ENCODE measurements at regions not wholly inside any gene's neighbourhood (a gene's known extent, or its start where the extent isn't known, plus 50 kb on each side); places are given as distances from the start of the nearest gene placed in this dataset.
"Not testable (repeated sequence)": the region's sequence is repeated elsewhere in the genome, so short reads cannot be mapped to it uniquely, and the experiment has no call there.

GRCh38 chr9:6135780-6136179, 79.8 kb upstream of the IL33 start:
- Mint-ChIP-seq H3K36me3 (ENCODE audit: low read depth) (peaks cover 15% of the 10 kb centered on the region; the same call in 2 of the 3 replicates), H3K4me3 (peak overlapping the region; percentile 29; the same call in 1 of the 3 replicates), H3K27ac (peak overlapping the region; percentile 87), H3K9me3 (peaks cover 21% of the 10 kb centered on the region)
- not testable (repeated sequence) for H3K4me1 ChIP-seq (ENCODE audit: insufficient read depth); H3K27ac ChIP-seq (ENCODE audit: low read depth); H3K27me3 ChIP-seq (ENCODE audit: insufficient read depth); H2AFZ ChIP-seq; H4K20me1 ChIP-seq (replicated peaks; ENCODE audit: insufficient read depth); H3K27me3 Mint-ChIP-seq (ENCODE audit: insufficient read depth, low read depth, poor library complexity); H3K36me3 ChIP-seq (ENCODE audit: insufficient read depth); DNase-seq (ENCODE audit: low spot score); H3K4me1 Mint-ChIP-seq; H3K79me2 ChIP-seq (replicated peaks; ENCODE audit: insufficient read depth); H3K4me3 ChIP-seq; ATAC-seq; H3F3A ChIP-seq (replicated peaks; ENCODE audit: low read depth)
- Histone ChIP-seq H3K9me2 (ENCODE audit: insufficient read depth) (peaks cover 13% of the 10 kb centered on the region), H3K4me2 (peak overlapping the region; percentile 34; the same call in 1 of the 2 replicates)

GRCh38 chr9:6134661-6135180, 80.9 kb upstream of the IL33 start:
- no peak overlapping the region for H3K27ac Mint-ChIP-seq
- H3K79me2 ChIP-seq (replicated peaks; ENCODE audit: insufficient read depth): no peaks in the 10 kb centered on the region
- no peak overlapping the region for H3K27ac ChIP-seq (ENCODE audit: low read depth)
- H3K4me1 ChIP-seq (ENCODE audit: insufficient read depth): no peaks in the 10 kb centered on the region
- no peaks in the 10 kb centered on the region for H3K27me3 Mint-ChIP-seq (ENCODE audit: insufficient read depth, low read depth, poor library complexity)
- H3K36me3 ChIP-seq (ENCODE audit: insufficient read depth): no peaks in the 10 kb centered on the region
- no peak for ATAC-seq
- H3K4me3 ChIP-seq: no peak overlapping the region
- H3K9me2 ChIP-seq (ENCODE audit: insufficient read depth): peaks cover 13% of the 10 kb centered on the region
- no peaks in the 10 kb centered on the region for H3F3A ChIP-seq (replicated peaks; ENCODE audit: low read depth)
- H3K36me3 Mint-ChIP-seq (ENCODE audit: low read depth): peaks cover 15% of the 10 kb centered on the region; the same call in 2 of the 3 replicates
- H3K9me3 Mint-ChIP-seq: peaks cover 21% of the 10 kb centered on the region
- H3K27me3 ChIP-seq (ENCODE audit: insufficient read depth): no peaks in the 10 kb centered on the region
- no peaks in the 10 kb centered on the region for H4K20me1 ChIP-seq (replicated peaks; ENCODE audit: insufficient read depth)
- no peak for DNase-seq (ENCODE audit: low spot score)
- no peak overlapping the region for H3K4me2 ChIP-seq
- no peak for TF ChIP-seq EZH2 (IDR thresholded peaks at IDR 0.05; ENCODE audit: low read depth, unreplicated experiment)
- TF ChIP-seq CTCF (conservative IDR thresholded peaks at IDR 0.05; ENCODE audit: low read depth in 2 of 2): no peak
- TF ChIP-seq ETS1 (IDR thresholded peaks at IDR 0.05): no peak
- no peak for TF ChIP-seq STAT1 (IDR thresholded peaks at IDR 0.05; ENCODE audit: unreplicated experiment)
- no peak for TF ChIP-seq JUNB (IDR thresholded peaks at IDR 0.05; ENCODE audit: unreplicated experiment)
- no peak for TF ChIP-seq ZNF331 (CRISPR knock-in tag; IDR thresholded peaks at IDR 0.05; ENCODE audit: low read depth)
- TF ChIP-seq CREB1 (CRISPR knock-in tag; IDR thresholded peaks at IDR 0.05; ENCODE audit: low read depth): no peak
- TF ChIP-seq ZNF114 (CRISPR knock-in tag; IDR thresholded peaks at IDR 0.05): no peak
- no peak for TF ChIP-seq ZNF462 (CRISPR knock-in tag; IDR thresholded peaks at IDR 0.05)
- no peak for TF ChIP-seq NANOG (IDR thresholded peaks at IDR 0.05; ENCODE audit: borderline replicate concordance)
- H2AFZ ChIP-seq: no peak overlapping the region
- H3K4me1 Mint-ChIP-seq: peaks cover 4% of the 10 kb centered on the region
- H3K4me3 Mint-ChIP-seq: no peak overlapping the region

All from GM23338 (cell line).